Testis (tissue), 2 donors: ENCODE measurements at regions not wholly inside any gene's neighbourhood (a gene's known extent, or its start where the extent isn't known, plus 50 kb on each side); places are given as distances from the start of the nearest gene placed in this dataset.

Experiments used
- DNase-seq: peaks from one replicate; pipeline ENCODE4 v3.0.0-alpha.2; 2019
- H3K27ac ChIP-seq, 2 donors: fragments of 200-600 bp; sonication (generic); one replicate each; pipeline ENCODE4 v1.5.1; 2019
- H3K27me3 ChIP-seq: fragments of 200-600 bp; sonication (generic); one replicate; pipeline ENCODE4 v1.5.1; 2019
- H3K36me3 ChIP-seq: fragments of 200-600 bp; sonication (generic); one replicate; pipeline ENCODE4 v1.5.1; 2017; ENCODE audit warnings: low read depth; ENCODE audit errors: missing control alignments
- H3K4me1 ChIP-seq: fragments of 200-600 bp; sonication (generic); one replicate; pipeline ENCODE4 v1.5.1; 2019
- H3K4me3 ChIP-seq, 2 donors: fragments of 200-600 bp; sonication (generic); one replicate each; pipeline ENCODE4 v1.5.1; 2017 to 2019
- H3K9me3 ChIP-seq: fragments of 200-600 bp; sonication (generic); one replicate; pipeline ENCODE4 v1.5.1; 2017
- CTCF ChIP-seq, 3 experiments: fragments of 450-650 bp in 2 of 3; fragments of 200-600 bp in 1 of 3; sonication (generic) in 1 of 3; IDR thresholded peaks; one replicate each; pipeline ENCODE4 v1.5.1; 2016 to 2019; ENCODE audit warnings: antibody characterized with exemption in 3 of 3, mild to moderate bottlenecking in 2 of 3, moderate library complexity in 1 of 3
- POLR2A ChIP-seq: fragments of 450-650 bp; IDR thresholded peaks from one replicate; pipeline ENCODE4 v1.6.1; 2017; ENCODE audit warnings: antibody characterized with exemption, mild to moderate bottlenecking, moderate library complexity
- WGBS, 2 donors: methylation state at CpG; one replicate each; pipeline ENCODE4 v1.1.5; 2018; 5-methylcytosine and 5-hydroxymethylcytosine counted together
- intact Hi-C: fragments of 100-400 bp; cut with DNase I; formaldehyde crosslinking; loops from one replicate; pipeline ENCODE4 v1.15.1; 2023; ENCODE audit warnings: low total_unique reads

- DNase-seq: no peak
- WGBS, 2 donors: 75 to 88% methylated on average over 5 of the region's 5 CpGs
- Histone ChIP-seq H3K27ac (no peak overlapping the region), H3K27me3 (no peaks in the 10 kb centered on the region), H3K36me3 (no peaks in the 10 kb centered on the region), H3K4me3 (no peak overlapping the region), H3K4me1 (no peaks in the 10 kb centered on the region), H3K9me3 (no peaks in the 10 kb centered on the region)
- TF ChIP-seq POLR2A (no peak), CTCF (IDR thresholded peaks at IDR 0.05) (no peak)
- intact Hi-C loops: no loop called here
Measured at GRCh38 chr12:38508246-38508645, 191.7 kb downstream of the ALG10B start.

- TF ChIP-seq CTCF (IDR thresholded peaks at IDR 0.05) (no peak), POLR2A (no peak)
Measured at GRCh38 chr12:38515912-38516311, 199.3 kb downstream of the ALG10B start.

GRCh38 chr12:38516418-38516817 lies 199.8 kb downstream of the ALG10B start:
- no peaks in the 10 kb centered on the region for H3K27me3 ChIP-seq
- intact Hi-C loops: no loop called here
- 27 to 36% methylated on average over 2 of the region's 2 CpGs for WGBS, 2 donors
- no peaks in the 10 kb centered on the region for H3K36me3 ChIP-seq
- TF ChIP-seq POLR2A (no peak), CTCF (IDR thresholded peaks at IDR 0.05) (no peak)
- H3K27ac ChIP-seq: peak overlapping the region; percentile 53 to 71
- no peaks in the 10 kb centered on the region for H3K9me3 ChIP-seq
- H3K4me3 ChIP-seq: no peak overlapping the region
- no peak for DNase-seq
- no peaks in the 10 kb centered on the region for H3K4me1 ChIP-seq

More at GRCh38 chr12:38515912-38516311, 199.3 kb downstream of the ALG10B start:
- no peaks in the 10 kb centered on the region for H3K27me3 ChIP-seq
- H3K4me3 ChIP-seq: no peak overlapping the region
- no peaks in the 10 kb centered on the region for H3K36me3 ChIP-seq
- H3K4me1 ChIP-seq: no peaks in the 10 kb centered on the region
- intact Hi-C loops: no loop called here
- no peak for DNase-seq
- H3K9me3 ChIP-seq: no peaks in the 10 kb centered on the region
- peak overlapping the region; percentile 27 to 53 for H3K27ac ChIP-seq

GRCh38 chr12:38523920-38524319 lies 207.3 kb downstream of the ALG10B start:
- Histone ChIP-seq H3K4me1 (no peaks in the 10 kb centered on the region), H3K36me3 (no peaks in the 10 kb centered on the region), H3K27ac (no peak overlapping the region), H3K4me3 (no peak overlapping the region), H3K27me3 (no peaks in the 10 kb centered on the region), H3K9me3 (no peaks in the 10 kb centered on the region)
- intact Hi-C loops: no loop called here
- no peak for TF ChIP-seq CTCF (IDR thresholded peaks at IDR 0.05)
- no peak for TF ChIP-seq POLR2A
- no peak for DNase-seq

GRCh38 chr12:38527631-38528030 lies 211.1 kb downstream of the ALG10B start:
- TF ChIP-seq POLR2A: no peak
- Histone ChIP-seq H3K27ac (no peak overlapping the region), H3K4me3 (no peak overlapping the region), H3K4me1 (no peaks in the 10 kb centered on the region), H3K36me3 (no peaks in the 10 kb centered on the region), H3K27me3 (no peaks in the 10 kb centered on the region), H3K9me3 (no peaks in the 10 kb centered on the region)
- DNase-seq: no peak
- intact Hi-C loops: no loop called here
- 69 to 75% methylated on average over 4 of the region's 4 CpGs for WGBS, 2 donors
